H1 (cell line): ENCODE measurements at regions not wholly inside any gene's neighbourhood (a gene's known extent, or its start where the extent isn't known, plus 50 kb on each side); places are given as distances from the start of the nearest gene placed in this dataset.

Source experiments
- GTF2F1 ChIP-seq: IDR thresholded peaks from 2 replicates; pipeline ENCODE4 v1.6.1; 2012; ENCODE audit warnings: low read depth, low read length, improper control_type of control experiment, borderline replicate concordance
- HDAC6 ChIP-seq: IDR thresholded peaks from one replicate; pipeline ENCODE4 v1.7.1; 2012; ENCODE audit warnings: low read depth, mild to moderate bottlenecking, inconsistent platforms, low read length, moderate library complexity
- KDM5A ChIP-seq: fragments of 200-600 bp; IDR thresholded peaks from 2 replicates; pipeline ENCODE4 v1.7.1; 2012; ENCODE audit warnings: mild to moderate bottlenecking, low read length, inconsistent platforms, mixed read lengths
- SP2 ChIP-seq: IDR thresholded peaks from 2 replicates; pipeline ENCODE4 v1.6.1; 2012; ENCODE audit warnings: mild to moderate bottlenecking, low read length, inconsistent platforms
- TEAD4 ChIP-seq: IDR thresholded peaks from 2 replicates; pipeline ENCODE4 v1.6.1; 2012; ENCODE audit warnings: low read depth, low read length, inconsistent platforms, mixed read lengths
- TF ChIP-seq, protein P1 (sequence below): IDR thresholded peaks from 2 replicates; pipeline ENCODE4 v1.6.1; 2011; ENCODE audit warnings: low read depth, mild to moderate bottlenecking, low read length; ENCODE audit not compliant: insufficient read depth

DNA sequence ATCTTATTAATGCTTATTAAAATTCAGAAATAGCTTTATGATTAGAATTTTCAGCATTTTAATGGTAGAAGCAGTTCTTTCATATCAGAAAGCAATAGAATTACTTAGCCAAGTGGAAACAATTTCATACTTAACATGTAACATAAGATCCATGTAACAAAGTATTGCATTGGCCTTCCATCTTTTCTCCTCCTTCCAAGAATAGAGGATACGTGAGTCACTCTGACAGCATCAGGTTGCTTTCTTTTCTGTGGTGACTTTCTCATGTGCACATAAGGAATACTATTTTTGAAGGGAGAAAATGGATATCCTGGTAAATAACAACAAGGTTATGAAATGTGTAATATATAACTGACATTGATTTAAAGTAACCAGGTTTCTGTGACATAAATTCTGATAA, 272.2 kb downstream of the ANXA1 start (continued):
- TF ChIP-seq SP2: no peak
- TF ChIP-seq TEAD4: no peak
- TF ChIP-seq, protein P1, sequence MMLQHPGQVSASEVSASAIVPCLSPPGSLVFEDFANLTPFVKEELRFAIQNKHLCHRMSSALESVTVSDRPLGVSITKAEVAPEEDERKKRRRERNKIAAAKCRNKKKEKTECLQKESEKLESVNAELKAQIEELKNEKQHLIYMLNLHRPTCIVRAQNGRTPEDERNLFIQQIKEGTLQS: no peak
- no peak for TF ChIP-seq HDAC6
- TF ChIP-seq GTF2F1: no peak
- TF ChIP-seq KDM5A: no peak
- TF ChIP-seq, all 59 proteins: peak for 0
